ENCODE measurements at regions not wholly inside any gene's neighbourhood (a gene's known extent, or its start where the extent isn't known, plus 50 kb on each side); places are given as distances from the start of the nearest gene placed in this dataset.

GRCh38 chr15:87238451-87239068, 1018.0 kb downstream of the NTRK3 start:
- no peaks in the 10 kb centered on the region for H3K4me1 Mint-ChIP-seq (ENCODE audit: low read depth)
- Histone ChIP-seq H3K9me3 (ENCODE audit: control insufficient read depth in 1 of 2, insufficient read depth in 1 of 2, low read length in 2 of 2) (peaks cover 0 to 8% of the 10 kb centered on the region in 2 experiments), H3K4me3 (ENCODE audit: low read length) (no peak overlapping the region), H3K36me3 (ENCODE audit: insufficient read depth, low read length) (no peaks in the 10 kb centered on the region), H3K27me3 (ENCODE audit: control insufficient read depth in 1 of 2, insufficient read depth in 2 of 2, low read length in 2 of 2) (no peaks in the 10 kb centered on the region), H3K4me1 (ENCODE audit: insufficient read depth, low read length) (no peaks in the 10 kb centered on the region), H3K27ac (ENCODE audit: low read depth in 1 of 2, low read length in 2 of 2) (no peak overlapping the region)
- no peak for ATAC-seq (ENCODE audit: poor library complexity)
- ChIA-PET POLR2A (no interaction called here), CTCF (no interaction called here)
- H3K36me3 Mint-ChIP-seq (ENCODE audit: low read depth), result no peaks in the 10 kb centered on the region
- H3K9me3 Mint-ChIP-seq, result no peaks in the 10 kb centered on the region
- no peak for DNase-seq
- no peak overlapping the region for H3K27ac Mint-ChIP-seq
- intact Hi-C loops (cut with DNase I, micrococcal nuclease), result no loop called here
- TF ChIP-seq, protein P1, sequence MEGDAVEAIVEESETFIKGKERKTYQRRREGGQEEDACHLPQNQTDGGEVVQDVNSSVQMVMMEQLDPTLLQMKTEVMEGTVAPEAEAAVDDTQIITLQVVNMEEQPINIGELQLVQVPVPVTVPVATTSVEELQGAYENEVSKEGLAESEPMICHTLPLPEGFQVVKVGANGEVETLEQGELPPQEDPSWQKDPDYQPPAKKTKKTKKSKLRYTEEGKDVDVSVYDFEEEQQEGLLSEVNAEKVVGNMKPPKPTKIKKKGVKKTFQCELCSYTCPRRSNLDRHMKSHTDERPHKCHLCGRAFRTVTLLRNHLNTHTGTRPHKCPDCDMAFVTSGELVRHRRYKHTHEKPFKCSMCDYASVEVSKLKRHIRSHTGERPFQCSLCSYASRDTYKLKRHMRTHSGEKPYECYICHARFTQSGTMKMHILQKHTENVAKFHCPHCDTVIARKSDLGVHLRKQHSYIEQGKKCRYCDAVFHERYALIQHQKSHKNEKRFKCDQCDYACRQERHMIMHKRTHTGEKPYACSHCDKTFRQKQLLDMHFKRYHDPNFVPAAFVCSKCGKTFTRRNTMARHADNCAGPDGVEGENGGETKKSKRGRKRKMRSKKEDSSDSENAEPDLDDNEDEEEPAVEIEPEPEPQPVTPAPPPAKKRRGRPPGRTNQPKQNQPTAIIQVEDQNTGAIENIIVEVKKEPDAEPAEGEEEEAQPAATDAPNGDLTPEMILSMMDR (IDR thresholded peaks at IDR 0.05), result no peak
- no peaks in the 10 kb centered on the region for H3K27me3 Mint-ChIP-seq
- H3K4me3 Mint-ChIP-seq, result no peak overlapping the region

- no peaks in the 10 kb centered on the region for H3K36me3 Mint-ChIP-seq (ENCODE audit: low read depth)
- no peaks in the 10 kb centered on the region for H3K9me3 ChIP-seq (ENCODE audit: control insufficient read depth in 1 of 2, insufficient read depth in 1 of 2, low read length in 2 of 2)
- no peaks in the 10 kb centered on the region for H3K4me1 Mint-ChIP-seq (ENCODE audit: low read depth)
- H3K27ac Mint-ChIP-seq, result no peak overlapping the region
- H3K27me3 Mint-ChIP-seq, result no peaks in the 10 kb centered on the region
- H3K27me3 ChIP-seq (ENCODE audit: control insufficient read depth in 1 of 2, insufficient read depth in 2 of 2, low read length in 2 of 2), result no peaks in the 10 kb centered on the region
- intact Hi-C loops (cut with DNase I, micrococcal nuclease), result no loop called here
- H3K4me3 ChIP-seq (ENCODE audit: low read length), result no peak overlapping the region
- no peak overlapping the region for H3K4me3 Mint-ChIP-seq
- H3K4me1 ChIP-seq (ENCODE audit: insufficient read depth, low read length), result no peaks in the 10 kb centered on the region
- no peak for DNase-seq
- TF ChIP-seq, protein P1 (IDR thresholded peaks at IDR 0.05), result no peak
- H3K36me3 ChIP-seq (ENCODE audit: insufficient read depth, low read length), result no peaks in the 10 kb centered on the region
- ChIA-PET CTCF (no interaction called here), POLR2A (no interaction called here)
- no peak overlapping the region for H3K27ac ChIP-seq (ENCODE audit: low read depth in 1 of 2, low read length in 2 of 2)
- ATAC-seq (ENCODE audit: poor library complexity), result no peak
- peaks cover 5% of the 10 kb centered on the region for H3K9me3 Mint-ChIP-seq
Observed at GRCh38 chr15:87228460-87228859, 1028.1 kb downstream of the NTRK3 start.

- ATAC-seq (ENCODE audit: poor library complexity), result no peak
Observed at GRCh38 chr15:87227846-87228245, 1028.7 kb downstream of the NTRK3 start.

More at GRCh38 chr15:87227846-87228245, 1028.7 kb downstream of the NTRK3 start:
- Histone ChIP-seq H3K9me3 (ENCODE audit: control insufficient read depth in 1 of 2, insufficient read depth in 1 of 2, low read length in 2 of 2) (no peaks in the 10 kb centered on the region), H3K4me1 (ENCODE audit: insufficient read depth, low read length) (no peaks in the 10 kb centered on the region), H3K27ac (ENCODE audit: low read depth in 1 of 2, low read length in 2 of 2) (no peak overlapping the region), H3K36me3 (ENCODE audit: insufficient read depth, low read length) (no peaks in the 10 kb centered on the region), H3K27me3 (ENCODE audit: control insufficient read depth in 1 of 2, insufficient read depth in 2 of 2, low read length in 2 of 2) (no peaks in the 10 kb centered on the region), H3K4me3 (ENCODE audit: low read length) (no peak overlapping the region)
- ChIA-PET CTCF (no interaction called here), POLR2A (no interaction called here)
- Mint-ChIP-seq H3K4me3 (no peak overlapping the region), H3K36me3 (ENCODE audit: low read depth) (no peaks in the 10 kb centered on the region), H3K27ac (no peak overlapping the region), H3K27me3 (no peaks in the 10 kb centered on the region), H3K9me3 (peaks cover 5% of the 10 kb centered on the region), H3K4me1 (ENCODE audit: low read depth) (no peaks in the 10 kb centered on the region)
- TF ChIP-seq, protein P1 (IDR thresholded peaks at IDR 0.05), result no peak
- DNase-seq, result no peak
- intact Hi-C loops (cut with DNase I, micrococcal nuclease), result no loop called here

All from CD4-positive, alpha-beta T cell (primary cell).